RWPE1 (cell line): ENCODE measurements at regions not wholly inside any gene's neighbourhood (a gene's known extent, or its start where the extent isn't known, plus 50 kb on each side); places are given as distances from the start of the nearest gene placed in this dataset.

Experiments used
- CTCF ChIA-PET: fragments of 350-600 bp; sonication (Branson Sonifier 250); formaldehyde crosslinking; extraction: SDS; loops from one replicate; lab custom pipeline; 2021; lab: Yijun Ruan, JAX
- POLR2A ChIA-PET: fragments of 400-600 bp; formaldehyde crosslinking; extraction: SDS; loops from one replicate; lab custom pipeline; 2020; ENCODE audit warnings: antibody characterized with exemption; ENCODE audit not compliant: low non-redundant PET; lab: Yijun Ruan, JAX
- DNase-seq: peaks from one replicate; pipeline ENCODE4 v3.0.0; 2012; ENCODE audit warnings: low spot score
- H3K27ac ChIP-seq: fragments of 450-650 bp; 2 replicates; pipeline ENCODE4 v1.5.1; 2017
- TF ChIP-seq, protein P1 (sequence below): fragments of 450-650 bp; conservative IDR thresholded peaks from 2 replicates; pipeline ENCODE4 v1.5.1; 2017; ENCODE audit warnings: low read depth, mild to moderate bottlenecking

DNA sequence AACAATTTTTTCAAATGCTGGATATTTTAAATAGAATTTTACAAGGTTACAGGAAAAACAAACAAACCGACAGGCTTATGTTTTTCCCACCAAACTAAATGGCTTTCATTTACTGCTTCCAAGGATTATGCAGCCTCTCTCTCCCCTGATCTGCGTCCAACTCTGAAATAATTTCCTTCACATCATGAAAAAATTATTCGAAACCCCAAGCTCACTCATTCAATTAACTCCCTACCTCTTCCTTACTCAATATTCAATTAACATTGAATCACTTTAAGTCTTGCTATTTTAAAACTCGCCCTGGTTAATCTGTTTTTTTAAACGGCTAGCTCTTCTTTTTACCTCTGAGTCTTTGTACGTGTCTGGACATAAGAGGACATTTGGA lies 336.2 kb downstream of the AGTPBP1 start:
- CTCF ChIA-PET = no interaction called here
- TF ChIP-seq, protein P1, sequence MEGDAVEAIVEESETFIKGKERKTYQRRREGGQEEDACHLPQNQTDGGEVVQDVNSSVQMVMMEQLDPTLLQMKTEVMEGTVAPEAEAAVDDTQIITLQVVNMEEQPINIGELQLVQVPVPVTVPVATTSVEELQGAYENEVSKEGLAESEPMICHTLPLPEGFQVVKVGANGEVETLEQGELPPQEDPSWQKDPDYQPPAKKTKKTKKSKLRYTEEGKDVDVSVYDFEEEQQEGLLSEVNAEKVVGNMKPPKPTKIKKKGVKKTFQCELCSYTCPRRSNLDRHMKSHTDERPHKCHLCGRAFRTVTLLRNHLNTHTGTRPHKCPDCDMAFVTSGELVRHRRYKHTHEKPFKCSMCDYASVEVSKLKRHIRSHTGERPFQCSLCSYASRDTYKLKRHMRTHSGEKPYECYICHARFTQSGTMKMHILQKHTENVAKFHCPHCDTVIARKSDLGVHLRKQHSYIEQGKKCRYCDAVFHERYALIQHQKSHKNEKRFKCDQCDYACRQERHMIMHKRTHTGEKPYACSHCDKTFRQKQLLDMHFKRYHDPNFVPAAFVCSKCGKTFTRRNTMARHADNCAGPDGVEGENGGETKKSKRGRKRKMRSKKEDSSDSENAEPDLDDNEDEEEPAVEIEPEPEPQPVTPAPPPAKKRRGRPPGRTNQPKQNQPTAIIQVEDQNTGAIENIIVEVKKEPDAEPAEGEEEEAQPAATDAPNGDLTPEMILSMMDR = no peak
- H3K27ac ChIP-seq = no peak overlapping the region
- DNase-seq = no peak
- POLR2A ChIA-PET = no interaction called here

DNA sequence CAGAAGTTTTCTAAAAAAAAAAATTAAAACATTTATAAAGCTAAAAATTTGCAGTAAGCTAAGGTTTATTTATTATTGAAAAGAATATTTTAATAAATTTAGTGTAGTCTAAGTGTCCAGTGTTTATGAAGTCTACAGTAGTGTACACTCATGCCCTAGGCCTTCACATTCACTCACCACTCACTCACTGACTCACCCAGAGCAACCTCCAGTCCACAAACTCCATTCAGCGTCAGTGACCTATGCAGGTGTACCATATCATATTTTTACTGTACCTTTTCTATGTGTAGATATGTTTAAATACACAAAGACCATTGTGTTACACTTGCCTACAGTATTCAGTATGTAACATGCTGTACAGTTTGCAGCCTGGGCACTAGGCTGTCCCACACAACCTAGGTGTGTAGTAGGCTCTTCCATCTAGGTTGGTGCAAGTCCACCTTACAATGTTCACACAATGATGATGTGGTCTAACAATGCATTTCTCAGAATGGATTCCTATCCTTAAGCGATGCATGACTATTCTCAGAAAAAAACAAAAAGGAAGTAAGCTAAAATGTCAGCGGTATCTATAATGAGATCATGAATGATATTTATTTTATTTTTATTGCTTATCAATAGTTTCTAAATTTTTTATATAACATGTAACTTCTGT lies 336.7 kb downstream of the AGTPBP1 start:
- TF ChIP-seq, protein P1 = no peak
- POLR2A ChIA-PET = no interaction called here
- CTCF ChIA-PET = interaction anchor here (0.6 kb wide), 1 partner anchor 1001 kb away, joined by 3 read pairs; no protein-coding TSS in a partner anchor

DNA sequence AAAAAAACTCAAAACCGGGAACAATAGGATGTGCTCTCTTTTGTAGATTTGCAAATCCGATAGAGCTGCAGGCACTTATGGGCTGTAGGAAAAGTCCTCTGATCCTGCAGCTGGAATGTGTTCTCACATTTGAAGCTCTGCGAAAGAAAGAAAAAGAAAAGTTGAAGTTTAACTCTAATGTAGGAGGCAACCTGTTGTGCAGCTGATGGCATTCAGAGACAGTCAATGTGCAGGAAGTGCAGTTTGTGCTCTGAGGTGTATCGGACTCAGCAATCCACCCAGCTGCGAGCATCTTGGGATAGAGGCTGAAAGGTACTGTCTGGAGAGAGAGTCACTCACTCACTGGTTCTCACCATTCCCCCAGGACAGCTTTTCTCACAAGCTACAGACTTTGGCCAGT lies 339.2 kb downstream of the AGTPBP1 start:
- POLR2A ChIA-PET = no interaction called here
- H3K27ac ChIP-seq = no peak overlapping the region

More for the DNA sequence above, 336.7 kb downstream of the AGTPBP1 start:
- no peak overlapping the region for H3K27ac ChIP-seq
- no peak for DNase-seq

DNA sequence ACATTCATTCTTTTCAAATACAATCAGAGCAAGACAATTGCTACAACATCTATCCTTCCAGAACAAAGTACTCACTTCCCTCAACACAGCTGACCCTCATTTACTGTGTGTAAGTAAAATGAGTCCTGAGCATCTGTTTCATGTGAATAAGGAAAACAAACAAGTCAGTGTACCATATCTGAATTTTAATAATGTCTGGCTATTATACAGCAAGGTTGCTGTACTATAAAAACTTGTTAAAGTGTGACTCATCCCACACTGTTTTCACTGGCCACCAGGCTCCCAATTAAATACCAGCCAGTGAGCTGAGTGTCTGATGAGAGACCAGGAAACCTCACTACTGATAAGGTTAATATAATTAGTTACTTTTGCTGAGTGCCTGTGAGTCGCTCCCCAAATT lies 339.8 kb downstream of the AGTPBP1 start:
- peak; percentile 40 for DNase-seq
- ChIA-PET CTCF (interaction anchor here (1.2 kb wide), 1 partner anchor 22 kb away, joined by 3 read pairs; no protein-coding TSS in a partner anchor), POLR2A (no interaction called here)
- TF ChIP-seq, protein P1 = no peak
- H3K27ac ChIP-seq = no peak overlapping the region

More for the DNA sequence above, 339.2 kb downstream of the AGTPBP1 start:
- CTCF ChIA-PET = interaction anchor here (0.5 to 1.2 kb wide), 2 partner anchors 22 to 296 kb away, joined by 3 read pairs; no protein-coding TSS in a partner anchor
- TF ChIP-seq, protein P1 = no peak
- DNase-seq = no peak

DNA sequence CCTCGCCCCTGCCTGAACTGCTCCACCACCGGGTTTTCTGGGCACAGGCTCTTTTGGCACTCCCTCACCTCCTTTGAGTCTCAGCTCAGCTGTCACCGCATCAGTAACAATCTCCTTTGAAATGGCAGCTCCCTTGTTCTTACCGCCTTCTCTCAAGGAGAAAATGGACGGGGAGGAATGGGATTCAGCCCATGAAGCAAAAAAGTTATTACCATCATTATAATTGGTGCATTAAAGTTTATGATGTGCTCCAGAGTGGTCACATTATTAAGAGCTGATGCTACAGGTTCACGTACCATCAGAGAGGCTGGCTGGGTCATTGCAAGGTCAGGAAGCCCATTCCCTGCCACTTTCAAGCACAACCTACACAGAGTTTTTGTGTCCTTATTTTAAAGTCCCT lies 344.7 kb downstream of the AGTPBP1 start:
- DNase-seq = no peak
- ChIA-PET POLR2A (no interaction called here), CTCF (no interaction called here)
- H3K27ac ChIP-seq = no peak overlapping the region
- TF ChIP-seq, protein P1 = no peak

DNA sequence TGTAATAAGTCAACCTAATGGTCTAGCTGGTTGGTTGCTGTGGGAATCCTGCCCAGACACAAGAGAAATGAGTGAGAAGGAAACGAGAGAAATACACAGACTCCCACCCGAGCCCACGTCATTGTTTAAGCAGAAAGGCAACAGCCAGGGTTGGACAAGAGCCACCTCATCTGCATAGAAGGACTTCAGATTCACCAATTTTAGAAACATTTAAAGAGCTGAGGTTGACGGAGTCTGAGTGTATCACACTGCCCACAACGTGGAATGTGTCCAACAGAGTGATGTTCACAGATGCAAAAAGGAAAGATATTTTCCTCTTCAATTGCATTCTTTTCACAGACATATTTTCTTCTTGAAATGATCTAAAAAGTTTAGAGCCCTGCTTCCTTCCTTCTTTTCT lies 349.5 kb downstream of the AGTPBP1 start:
- TF ChIP-seq, protein P1 = no peak
- ChIA-PET POLR2A (no interaction called here), CTCF (no interaction called here)
- DNase-seq = no peak
- H3K27ac ChIP-seq = no peak overlapping the region
